Upper lobe of left lung (tissue), 4 donors: ENCODE measurements at regions not wholly inside any gene's neighbourhood (a gene's known extent, or its start where the extent isn't known, plus 50 kb on each side); places are given as distances from the start of the nearest gene placed in this dataset.

ENCODE experiments used
- EP300 ChIP-seq, 4 donors: sonication (generic); formaldehyde crosslinking; IDR thresholded peaks; one replicate each; pipeline ENCODE4 v1.5.1; 2017; ENCODE audit warnings: antibody characterized with exemption in 4 of 4, control low read depth in 2 of 4
- POLR2A ChIP-seq, 4 donors: fragments of 450-650 bp; IDR thresholded peaks; one replicate each; pipeline ENCODE4 v1.5.1; 2016 to 2017; ENCODE audit warnings: antibody characterized with exemption in 4 of 4, mild to moderate bottlenecking in 2 of 4
- POLR2AphosphoS5 ChIP-seq, 2 donors: sonication (generic); formaldehyde crosslinking; IDR thresholded peaks; one replicate each; pipeline ENCODE4 v1.5.1; 2017; ENCODE audit warnings: antibody characterized with exemption in 2 of 2
- TF ChIP-seq, protein P1 (sequence below), 6 experiments: fragments of 450-650 bp in 4 of 6; fragments of 200-600 bp in 2 of 6; sonication (generic) in 2 of 6; IDR thresholded peaks; one replicate each; pipeline ENCODE4 v1.5.1; 2016 to 2019; ENCODE audit warnings: antibody characterized with exemption in 6 of 6

GRCh38 chr2:18376936-18377335 is 183.5 kb downstream of the RDH14 start:
- TF ChIP-seq, protein P1, sequence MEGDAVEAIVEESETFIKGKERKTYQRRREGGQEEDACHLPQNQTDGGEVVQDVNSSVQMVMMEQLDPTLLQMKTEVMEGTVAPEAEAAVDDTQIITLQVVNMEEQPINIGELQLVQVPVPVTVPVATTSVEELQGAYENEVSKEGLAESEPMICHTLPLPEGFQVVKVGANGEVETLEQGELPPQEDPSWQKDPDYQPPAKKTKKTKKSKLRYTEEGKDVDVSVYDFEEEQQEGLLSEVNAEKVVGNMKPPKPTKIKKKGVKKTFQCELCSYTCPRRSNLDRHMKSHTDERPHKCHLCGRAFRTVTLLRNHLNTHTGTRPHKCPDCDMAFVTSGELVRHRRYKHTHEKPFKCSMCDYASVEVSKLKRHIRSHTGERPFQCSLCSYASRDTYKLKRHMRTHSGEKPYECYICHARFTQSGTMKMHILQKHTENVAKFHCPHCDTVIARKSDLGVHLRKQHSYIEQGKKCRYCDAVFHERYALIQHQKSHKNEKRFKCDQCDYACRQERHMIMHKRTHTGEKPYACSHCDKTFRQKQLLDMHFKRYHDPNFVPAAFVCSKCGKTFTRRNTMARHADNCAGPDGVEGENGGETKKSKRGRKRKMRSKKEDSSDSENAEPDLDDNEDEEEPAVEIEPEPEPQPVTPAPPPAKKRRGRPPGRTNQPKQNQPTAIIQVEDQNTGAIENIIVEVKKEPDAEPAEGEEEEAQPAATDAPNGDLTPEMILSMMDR (IDR thresholded peaks at IDR 0.05), result no peak
- TF ChIP-seq POLR2A (IDR thresholded peaks at IDR 0.05) (no peak), POLR2AphosphoS5 (IDR thresholded peaks at IDR 0.05) (no peak), EP300 (IDR thresholded peaks at IDR 0.05) (no peak)
